ENCODE measurements at regions not wholly inside any gene's neighbourhood (a gene's known extent, or its start where the extent isn't known, plus 50 kb on each side); places are given as distances from the start of the nearest gene placed in this dataset.

GRCh38 chr13:30840515-30840914 lies 65.6 kb upstream of the MEDAG start:
- Histone ChIP-seq H3K9me3 (no peaks in the 10 kb centered on the region), H3K36me3 (no peaks in the 10 kb centered on the region), H3K4me1 (peaks cover 0 to 6% (median 0%) of the 10 kb centered on the region in 9 donors), H3K4me3 (no peak overlapping the region), H3K27ac (no peak overlapping the region), H3K27me3 (peaks cover 0 to 19% (median 4%) of the 10 kb centered on the region in 7 donors)
- 91 to 96% methylated on average over 2 of the region's 6 CpGs for WGBS, 2 donors
- DNase-seq (no peak), ATAC-seq (no peak)
- TF ChIP-seq CTCF (IDR thresholded peaks at IDR 0.05) = no peak
- intact Hi-C loops (cut with DNase I) = no loop called here

GRCh38 chr13:30841154-30841553 lies 64.9 kb upstream of the MEDAG start:
- TF ChIP-seq CTCF (IDR thresholded peaks at IDR 0.05) = no peak
- Histone ChIP-seq H3K9me3 (peaks cover 0 to under 1% (median 0%) of the 10 kb centered on the region in 11 donors), H3K27ac (no peak overlapping the region), H3K4me1 (peaks cover 0 to 12% (median 0%) of the 10 kb centered on the region in 9 donors), H3K4me3 (no peak overlapping the region), H3K36me3 (no peaks in the 10 kb centered on the region), H3K27me3 (peaks cover 0 to 15% (median 4%) of the 10 kb centered on the region in 7 donors)
- WGBS, 2 donors = 79 to 84% methylated on average over 5 of the region's 5 CpGs
- ATAC-seq (no peak), DNase-seq (no peak)
- intact Hi-C loops (cut with DNase I) = no loop called here

- Histone ChIP-seq H3K27ac (no peak overlapping the region), H3K9me3 (peaks cover 0 to 11% (median 0%) of the 10 kb centered on the region in 11 donors), H3K27me3 (no peaks in the 10 kb centered on the region), H3K4me3 (no peak overlapping the region), H3K4me1 (peaks cover 0 to 30% (median 0%) of the 10 kb centered on the region in 9 donors), H3K36me3 (no peaks in the 10 kb centered on the region)
- DNase-seq (no peak), ATAC-seq (no peak)
- no peak for TF ChIP-seq CTCF (IDR thresholded peaks at IDR 0.05)
- intact Hi-C loops (cut with DNase I) = no loop called here
- WGBS, 2 donors = 60 to 88% methylated on average over 4 of the region's 4 CpGs
Observed at GRCh38 chr13:30843548-30843947, 62.5 kb upstream of the MEDAG start.

DNA sequence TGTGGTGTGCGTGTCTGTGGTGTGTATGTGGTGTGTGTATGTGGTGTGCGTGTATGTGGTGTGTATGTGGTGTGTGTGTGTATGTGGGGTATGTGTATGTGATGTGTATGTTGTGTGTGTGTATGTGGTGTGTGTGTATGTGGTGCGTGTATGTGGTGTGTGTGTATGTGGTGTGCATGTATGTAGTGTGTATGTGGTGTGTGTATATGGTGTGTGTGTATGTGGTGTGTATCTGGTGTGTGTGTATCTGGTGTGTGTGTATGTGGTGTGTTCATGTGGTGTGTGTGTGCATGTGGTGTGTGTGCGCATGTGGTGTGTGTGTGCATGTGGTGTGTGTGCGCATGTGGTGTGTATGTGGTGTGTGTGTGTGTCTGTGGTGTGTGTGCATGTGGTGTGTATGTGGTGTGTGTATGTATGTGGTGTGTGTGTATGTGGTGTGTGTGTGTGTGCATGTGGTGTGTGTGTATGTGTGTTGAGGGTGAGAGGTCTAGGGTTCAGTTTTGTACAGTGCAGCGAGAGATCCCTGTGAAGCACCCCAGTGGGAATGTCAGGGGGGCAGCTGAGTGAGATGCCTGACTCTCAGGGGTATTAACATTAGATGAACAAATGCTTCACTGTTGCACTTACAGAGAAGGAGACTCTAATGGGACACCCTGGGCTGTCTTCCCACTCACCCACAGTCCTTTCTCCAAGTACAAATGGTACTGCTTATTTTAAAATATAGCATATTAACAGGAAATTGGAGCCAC lies 61.3 kb upstream of the MEDAG start:
- Histone ChIP-seq H3K9me3 (peaks cover 0 to 11% (median 0%) of the 10 kb centered on the region in 11 donors), H3K4me3 (no peak overlapping the region), H3K27me3 (no peaks in the 10 kb centered on the region), H3K4me1 (peaks cover 0 to 32% (median 0%) of the 10 kb centered on the region in 9 donors), H3K36me3 (no peaks in the 10 kb centered on the region), H3K27ac (no peak overlapping the region)
- no peak for TF ChIP-seq CTCF (IDR thresholded peaks at IDR 0.05)
- intact Hi-C loops (cut with DNase I) = loop anchor here in 1 of 10 donors (2.0 kb wide), 1 partner anchor 36 kb away; no protein-coding TSS in a partner anchor
- no peak for ATAC-seq
- WGBS, 2 donors = 96 to 97% methylated on average over 6 of the region's 6 CpGs
- DNase-seq = no peak

Measured in heart right ventricle (tissue), 16 donors.